Activated T-helper 1 cell treated with anti-CD3 and anti-CD28 coated beads, Interleukin-12 subunit alpha, Interleukin-12 subunit beta, Interleukin-2, Interleukin-4 antibody, amounts not matched to agents 30 ng/mL and 10 ng/mL and 1 ng/mL, durations not matched to agents 14 hours and 24 hours and 36 hours (primary cell): ENCODE measurements at regions not wholly inside any gene's neighbourhood (a gene's known extent, or its start where the extent isn't known, plus 50 kb on each side); places are given as distances from the start of the nearest gene placed in this dataset.
"Not testable (repeated sequence)": the region's sequence is repeated elsewhere in the genome, so short reads cannot be mapped to it uniquely, and the experiment has no call there.

Source experiments
- DNase-seq: peaks from one replicate; pipeline ENCODE4 v3.0.0; 2021; ENCODE audit warnings: low spot score
- H3K27ac Mint-ChIP-seq: one replicate; pipeline ENCODE4 v1.8.0; 2021; ENCODE audit warnings: mild to moderate bottlenecking, mixed read lengths
- H3K27me3 Mint-ChIP-seq: one replicate; pipeline ENCODE4 v1.8.0; 2022; ENCODE audit warnings: mild to moderate bottlenecking, moderate library complexity, mixed read lengths; ENCODE audit not compliant: insufficient read depth
- H3K36me3 Mint-ChIP-seq: one replicate; pipeline ENCODE4 v1.8.0; 2021; ENCODE audit warnings: low read depth, mixed read lengths
- H3K4me1 Mint-ChIP-seq: one replicate; pipeline ENCODE4 v1.8.0; 2021; ENCODE audit warnings: low read depth, mixed read lengths
- H3K4me3 Mint-ChIP-seq: one replicate; pipeline ENCODE4 v1.8.0; 2021; ENCODE audit warnings: mild to moderate bottlenecking, moderate library complexity, mixed read lengths
- H3K9me3 Mint-ChIP-seq: one replicate; pipeline ENCODE4 v1.8.0; 2021; ENCODE audit warnings: mixed read lengths
- intact Hi-C: fragments of 100-400 bp; cut with micrococcal nuclease; formaldehyde crosslinking; loops from one replicate; pipeline ENCODE4 v1.15.1; 2024

- intact Hi-C loops: no loop called here
- DNase-seq: no peak
- Mint-ChIP-seq H3K4me3 (no peak overlapping the region), H3K27me3 (peaks cover 59% of the 10 kb centered on the region), H3K27ac (no peak overlapping the region), H3K9me3 (no peaks in the 10 kb centered on the region), H3K36me3 (no peaks in the 10 kb centered on the region), H3K4me1 (no peaks in the 10 kb centered on the region)
These were observed 146.3 kb downstream of the LY86 start for GRCh38 chr6:6734479-6735465.

GRCh38 chr6:6736791-6737654, 148.5 kb downstream of the LY86 start:
- no peaks in the 10 kb centered on the region for H3K4me1 Mint-ChIP-seq
- H3K27me3 Mint-ChIP-seq: peaks cover 60% of the 10 kb centered on the region
- intact Hi-C loops: no loop called here
- no peak overlapping the region for H3K27ac Mint-ChIP-seq
- DNase-seq: no peak
- H3K36me3 Mint-ChIP-seq: no peaks in the 10 kb centered on the region
- H3K4me3 Mint-ChIP-seq: no peak overlapping the region
- H3K9me3 Mint-ChIP-seq: no peaks in the 10 kb centered on the region

- Mint-ChIP-seq H3K9me3 (no peaks in the 10 kb centered on the region), H3K27me3 (peaks cover 58% of the 10 kb centered on the region), H3K4me1 (peaks cover 4% of the 10 kb centered on the region), H3K27ac (no peak overlapping the region), H3K4me3 (no peak overlapping the region), H3K36me3 (no peaks in the 10 kb centered on the region)
- DNase-seq: no peak
- intact Hi-C loops: no loop called here
These were observed 149.2 kb downstream of the LY86 start for GRCh38 chr6:6737671-6738070.

- no peak for DNase-seq
- no peaks in the 10 kb centered on the region for H3K9me3 Mint-ChIP-seq
- peaks cover 5% of the 10 kb centered on the region for H3K4me1 Mint-ChIP-seq
- no peaks in the 10 kb centered on the region for H3K36me3 Mint-ChIP-seq
- no peak overlapping the region for H3K4me3 Mint-ChIP-seq
- peaks cover 59% of the 10 kb centered on the region for H3K27me3 Mint-ChIP-seq
- H3K27ac Mint-ChIP-seq: no peak overlapping the region
- intact Hi-C loops: no loop called here
These were observed 149.6 kb downstream of the LY86 start for GRCh38 chr6:6738108-6738507.

GRCh38 chr6:6738922-6739716, 150.6 kb downstream of the LY86 start:
- H3K4me1 Mint-ChIP-seq: peaks cover 5% of the 10 kb centered on the region
- intact Hi-C loops: no loop called here
- peaks cover 53% of the 10 kb centered on the region for H3K27me3 Mint-ChIP-seq
- H3K9me3 Mint-ChIP-seq: no peaks in the 10 kb centered on the region
- no peak for DNase-seq
- H3K4me3 Mint-ChIP-seq: no peak overlapping the region
- no peaks in the 10 kb centered on the region for H3K36me3 Mint-ChIP-seq
- no peak overlapping the region for H3K27ac Mint-ChIP-seq

- intact Hi-C loops: no loop called here
- Mint-ChIP-seq H3K27me3 (peaks cover 45% of the 10 kb centered on the region), H3K4me1 (peaks cover 5% of the 10 kb centered on the region), H3K27ac (no peak overlapping the region), H3K36me3 (no peaks in the 10 kb centered on the region), H3K4me3 (no peak overlapping the region), H3K9me3 (no peaks in the 10 kb centered on the region)
- no peak for DNase-seq
These were observed 152.1 kb downstream of the LY86 start for GRCh38 chr6:6740595-6740994.

GRCh38 chr6:6741264-6741663, 152.7 kb downstream of the LY86 start:
- Mint-ChIP-seq H3K27ac (no peak overlapping the region), H3K9me3 (no peaks in the 10 kb centered on the region), H3K36me3 (no peaks in the 10 kb centered on the region), H3K27me3 (peaks cover 40% of the 10 kb centered on the region), H3K4me3 (no peak overlapping the region), H3K4me1 (peaks cover 5% of the 10 kb centered on the region)
- no peak for DNase-seq
- intact Hi-C loops: no loop called here

GRCh38 chr6:6742535-6742934, 154.0 kb downstream of the LY86 start:
- H3K27me3 Mint-ChIP-seq: peaks cover 37% of the 10 kb centered on the region
- H3K9me3 Mint-ChIP-seq: no peaks in the 10 kb centered on the region
- DNase-seq: no peak
- intact Hi-C loops: no loop called here
- H3K27ac Mint-ChIP-seq: no peak overlapping the region
- H3K36me3 Mint-ChIP-seq: no peaks in the 10 kb centered on the region
- H3K4me1 Mint-ChIP-seq: peaks cover 5% of the 10 kb centered on the region
- H3K4me3 Mint-ChIP-seq: no peak overlapping the region

GRCh38 chr6:6744551-6744950, 156.0 kb downstream of the LY86 start:
- H3K9me3 Mint-ChIP-seq: no peaks in the 10 kb centered on the region
- H3K4me1 Mint-ChIP-seq: peaks cover 8% of the 10 kb centered on the region
- no peak overlapping the region for H3K27ac Mint-ChIP-seq
- no peak for DNase-seq
- no peak overlapping the region for H3K4me3 Mint-ChIP-seq
- intact Hi-C loops: no loop called here
- no peaks in the 10 kb centered on the region for H3K36me3 Mint-ChIP-seq
- peaks cover 19% of the 10 kb centered on the region for H3K27me3 Mint-ChIP-seq

GRCh38 chr6:6745637-6746332, 157.3 kb downstream of the LY86 start:
- H3K4me1 Mint-ChIP-seq: peaks cover 18% of the 10 kb centered on the region
- intact Hi-C loops, H3K4me3 Mint-ChIP-seq, H3K27ac Mint-ChIP-seq, DNase-seq, H3K9me3 Mint-ChIP-seq, H3K36me3 Mint-ChIP-seq: not testable (repeated sequence)
- H3K27me3 Mint-ChIP-seq: peaks cover 14% of the 10 kb centered on the region

- peaks cover 25% of the 10 kb centered on the region for H3K4me1 Mint-ChIP-seq
- no peaks in the 10 kb centered on the region for H3K9me3 Mint-ChIP-seq
- H3K27me3 Mint-ChIP-seq: peaks cover 14% of the 10 kb centered on the region
- DNase-seq: no peak
- intact Hi-C loops: no loop called here
- H3K4me3 Mint-ChIP-seq: no peak overlapping the region
- no peaks in the 10 kb centered on the region for H3K36me3 Mint-ChIP-seq
- no peak overlapping the region for H3K27ac Mint-ChIP-seq
These were observed 157.9 kb downstream of the LY86 start for GRCh38 chr6:6746333-6746969.

- H3K36me3 Mint-ChIP-seq: no peaks in the 10 kb centered on the region
- peaks cover 30% of the 10 kb centered on the region for H3K4me1 Mint-ChIP-seq
- no peak for DNase-seq
- intact Hi-C loops: no loop called here
- H3K27ac Mint-ChIP-seq: no peak overlapping the region
- H3K27me3 Mint-ChIP-seq: peaks cover 18% of the 10 kb centered on the region
- no peak overlapping the region for H3K4me3 Mint-ChIP-seq
- H3K9me3 Mint-ChIP-seq: no peaks in the 10 kb centered on the region
These were observed 158.4 kb downstream of the LY86 start for GRCh38 chr6:6746970-6747338.
